ENCODE measurements at regions not wholly inside any gene's neighbourhood (a gene's known extent, or its start where the extent isn't known, plus 50 kb on each side); places are given as distances from the start of the nearest gene placed in this dataset.

DNA sequence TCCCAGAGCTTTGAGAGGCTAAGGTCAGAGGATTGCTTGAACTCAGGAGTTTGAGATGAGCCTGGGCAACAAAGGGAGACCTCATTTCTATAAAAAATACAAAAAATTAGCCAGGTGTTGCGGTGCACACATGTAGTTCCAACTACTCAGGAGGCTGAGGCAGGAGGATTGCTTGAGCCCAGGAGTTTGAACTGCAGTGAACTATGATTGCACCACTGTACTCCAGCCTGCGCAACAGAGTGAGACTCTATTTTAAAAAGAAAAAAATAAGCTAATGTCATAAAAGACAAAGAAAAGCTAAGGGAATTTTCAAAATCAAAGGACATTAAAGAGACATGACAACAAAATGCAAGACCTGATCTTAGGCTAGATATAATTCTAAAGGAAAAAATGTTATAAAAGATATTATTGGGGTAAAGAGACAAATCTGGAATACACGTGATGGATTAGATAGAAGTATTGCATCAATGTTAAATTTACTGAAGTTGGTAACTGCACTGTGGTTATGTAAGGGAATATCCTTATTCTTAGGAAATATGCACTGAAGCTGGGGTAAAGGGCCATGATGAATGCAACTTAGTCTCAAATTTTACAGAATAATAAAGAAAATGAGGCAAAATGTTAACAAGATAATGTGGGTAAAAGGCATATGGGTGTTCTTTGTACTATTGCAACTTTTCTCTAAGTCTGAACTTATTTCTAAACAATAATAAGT lies 75.2 kb downstream of the SPRY1 start:
- H3K4me3 ChIP-seq (ENCODE audit: low read depth in 1 of 2, low read length in 2 of 2) = no peak overlapping the region
- no peaks in the 10 kb centered on the region for H3K27me3 ChIP-seq (ENCODE audit: control insufficient read depth in 1 of 2, insufficient read depth in 2 of 2, low read length in 2 of 2)
- H3K9me3 ChIP-seq (ENCODE audit: control insufficient read depth in 2 of 2, insufficient read depth in 1 of 2, low read depth in 1 of 2, low read length in 1 of 2) = no peaks in the 10 kb centered on the region
- 91 to 93% methylated on average over 3 of the region's 3 CpGs for WGBS, 2 donors
- H3K36me3 ChIP-seq (ENCODE audit: control insufficient read depth in 2 of 2, insufficient read depth in 2 of 2, low read length in 1 of 2) = no peaks in the 10 kb centered on the region
- H3K27ac ChIP-seq (ENCODE audit: low read depth in 2 of 2, low read length in 1 of 2) = no peak overlapping the region
- no peaks in the 10 kb centered on the region for H3K4me1 ChIP-seq (ENCODE audit: control insufficient read depth in 2 of 2, insufficient read depth in 2 of 2, low read length in 1 of 2)

DNA sequence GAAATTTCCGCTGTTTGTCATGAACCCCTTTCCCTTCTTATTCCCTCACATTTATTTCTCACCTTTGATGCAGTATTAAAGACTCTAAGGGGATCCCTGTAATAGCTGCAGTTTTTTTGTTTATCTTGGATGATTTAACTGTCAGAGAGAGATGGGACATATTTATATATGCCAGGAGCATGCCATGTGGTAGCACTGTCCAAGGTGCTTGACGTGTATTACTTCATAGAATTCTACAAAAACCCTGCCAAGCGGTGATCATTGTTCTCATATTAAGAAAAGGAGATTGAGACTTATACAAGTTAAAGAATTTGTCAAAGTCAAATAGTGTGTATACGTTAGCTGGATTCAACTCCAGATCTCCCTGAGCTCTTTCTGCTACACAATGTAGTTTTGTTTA lies 78.2 kb downstream of the SPRY1 start:
- WGBS, 2 donors = 71 to 84% methylated on average over 4 of the region's 4 CpGs
- no peaks in the 10 kb centered on the region for H3K27me3 ChIP-seq (ENCODE audit: control insufficient read depth in 1 of 2, insufficient read depth in 2 of 2, low read length in 2 of 2)
- no peaks in the 10 kb centered on the region for H3K9me3 ChIP-seq (ENCODE audit: control insufficient read depth in 2 of 2, insufficient read depth in 1 of 2, low read depth in 1 of 2, low read length in 1 of 2)
- H3K4me3 ChIP-seq (ENCODE audit: low read depth in 1 of 2, low read length in 2 of 2) = no peak overlapping the region
- no peak overlapping the region for H3K27ac ChIP-seq (ENCODE audit: low read depth in 2 of 2, low read length in 1 of 2)
- no peaks in the 10 kb centered on the region for H3K36me3 ChIP-seq (ENCODE audit: control insufficient read depth in 2 of 2, insufficient read depth in 2 of 2, low read length in 1 of 2)
- H3K4me1 ChIP-seq (ENCODE audit: control insufficient read depth in 2 of 2, insufficient read depth in 2 of 2, low read length in 1 of 2) = peaks cover 0 to 3% of the 10 kb centered on the region in 2 donors

DNA sequence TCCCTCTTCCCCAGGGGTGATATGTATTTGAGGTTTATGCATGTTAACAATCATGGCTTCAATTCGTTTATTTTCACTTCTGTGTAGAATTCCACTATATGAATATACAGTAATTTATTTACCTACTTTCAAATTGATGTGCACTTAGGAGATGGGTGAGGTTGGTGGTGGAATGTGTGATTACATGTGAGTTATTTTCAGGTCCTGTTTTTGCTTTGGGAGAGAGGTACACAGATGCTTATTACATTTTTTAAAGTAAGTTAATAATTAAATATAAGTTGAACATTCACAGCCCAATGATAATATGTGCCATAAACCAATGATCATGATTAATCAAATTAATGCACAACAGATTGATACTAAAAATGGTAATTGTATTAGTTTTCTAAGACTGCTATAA lies 79.5 kb downstream of the SPRY1 start:
- no peaks in the 10 kb centered on the region for H3K27me3 ChIP-seq (ENCODE audit: control insufficient read depth in 1 of 2, insufficient read depth in 2 of 2, low read length in 2 of 2)
- no peaks in the 10 kb centered on the region for H3K36me3 ChIP-seq (ENCODE audit: control insufficient read depth in 2 of 2, insufficient read depth in 2 of 2, low read length in 1 of 2)
- H3K9me3 ChIP-seq (ENCODE audit: control insufficient read depth in 2 of 2, insufficient read depth in 1 of 2, low read depth in 1 of 2, low read length in 1 of 2) = no peaks in the 10 kb centered on the region
- H3K27ac ChIP-seq (ENCODE audit: low read depth in 2 of 2, low read length in 1 of 2) = no peak overlapping the region
- WGBS, 2 donors = 2 to 35% methylated on average over 1 of the region's 1 CpG
- peaks cover 0 to 3% of the 10 kb centered on the region in 2 donors for H3K4me1 ChIP-seq (ENCODE audit: control insufficient read depth in 2 of 2, insufficient read depth in 2 of 2, low read length in 1 of 2)
- no peak overlapping the region for H3K4me3 ChIP-seq (ENCODE audit: low read depth in 1 of 2, low read length in 2 of 2)

DNA sequence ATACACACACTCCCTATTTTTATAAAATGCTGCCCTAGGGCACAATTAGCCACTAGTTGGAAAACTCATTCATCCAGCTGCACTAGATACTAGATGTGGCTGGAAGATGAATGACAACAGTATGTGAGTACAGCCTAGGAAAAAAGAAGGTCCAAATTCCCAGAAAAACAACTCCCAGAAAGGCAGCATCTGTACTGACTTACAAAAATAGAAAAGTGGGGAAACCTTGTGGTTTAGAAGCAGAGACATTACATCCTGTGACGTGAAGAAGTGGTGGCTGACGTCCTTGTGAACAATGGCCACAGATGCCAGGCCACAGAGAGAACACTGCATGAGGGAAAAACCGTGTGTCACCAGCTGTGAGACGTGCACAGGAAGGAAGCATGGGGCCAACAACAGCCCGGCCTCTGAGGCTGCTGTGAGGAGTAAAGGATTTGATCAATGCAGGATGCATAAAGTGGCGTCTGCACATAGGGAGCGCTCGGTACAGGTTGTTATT lies 81.2 kb downstream of the SPRY1 start:
- 62 to 71% methylated on average over 8 of the region's 8 CpGs for WGBS, 2 donors
- peaks cover 0 to 3% of the 10 kb centered on the region in 2 donors for H3K4me1 ChIP-seq (ENCODE audit: control insufficient read depth in 2 of 2, insufficient read depth in 2 of 2, low read length in 1 of 2)
- no peaks in the 10 kb centered on the region for H3K36me3 ChIP-seq (ENCODE audit: control insufficient read depth in 2 of 2, insufficient read depth in 2 of 2, low read length in 1 of 2)
- H3K9me3 ChIP-seq (ENCODE audit: control insufficient read depth in 2 of 2, insufficient read depth in 1 of 2, low read depth in 1 of 2, low read length in 1 of 2) = no peaks in the 10 kb centered on the region
- H3K27me3 ChIP-seq (ENCODE audit: control insufficient read depth in 1 of 2, insufficient read depth in 2 of 2, low read length in 2 of 2) = no peaks in the 10 kb centered on the region
- H3K4me3 ChIP-seq (ENCODE audit: low read depth in 1 of 2, low read length in 2 of 2) = no peak overlapping the region
- no peak overlapping the region for H3K27ac ChIP-seq (ENCODE audit: low read depth in 2 of 2, low read length in 1 of 2)

DNA sequence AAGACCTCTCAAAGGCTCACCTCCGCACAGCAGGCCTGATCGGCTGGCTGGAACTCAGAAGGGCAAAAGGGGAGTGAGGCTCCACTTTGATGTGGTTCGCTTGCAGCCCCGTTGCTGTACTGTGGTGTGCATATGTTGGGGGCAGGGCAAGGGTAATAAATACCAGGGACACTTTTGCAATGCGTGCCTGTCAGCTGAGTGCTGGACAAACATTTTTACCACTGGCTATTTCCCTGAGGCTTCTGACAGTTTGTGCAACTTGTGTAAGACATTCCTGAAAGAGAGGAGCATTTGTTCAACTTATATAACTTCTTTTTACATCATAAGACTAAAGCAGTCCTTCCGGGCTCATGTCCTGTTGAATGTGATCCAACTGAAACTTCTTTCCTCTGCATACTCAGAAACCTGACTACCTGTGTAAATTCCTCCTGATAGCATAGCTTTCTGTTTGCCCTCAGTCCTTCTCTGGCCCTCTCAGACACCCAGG lies 82.3 kb downstream of the SPRY1 start:
- Histone ChIP-seq H3K27ac (ENCODE audit: low read depth in 2 of 2, low read length in 1 of 2) (no peak overlapping the region), H3K27me3 (ENCODE audit: control insufficient read depth in 1 of 2, insufficient read depth in 2 of 2, low read length in 2 of 2) (no peaks in the 10 kb centered on the region), H3K36me3 (ENCODE audit: control insufficient read depth in 2 of 2, insufficient read depth in 2 of 2, low read length in 1 of 2) (no peaks in the 10 kb centered on the region), H3K4me3 (ENCODE audit: low read depth in 1 of 2, low read length in 2 of 2) (no peak overlapping the region), H3K4me1 (ENCODE audit: control insufficient read depth in 2 of 2, insufficient read depth in 2 of 2, low read length in 1 of 2) (peaks cover 0 to 3% of the 10 kb centered on the region in 2 donors), H3K9me3 (ENCODE audit: control insufficient read depth in 2 of 2, insufficient read depth in 1 of 2, low read depth in 1 of 2, low read length in 1 of 2) (no peaks in the 10 kb centered on the region)
- 53 to 62% methylated on average over 6 of the region's 6 CpGs for WGBS, 2 donors

DNA sequence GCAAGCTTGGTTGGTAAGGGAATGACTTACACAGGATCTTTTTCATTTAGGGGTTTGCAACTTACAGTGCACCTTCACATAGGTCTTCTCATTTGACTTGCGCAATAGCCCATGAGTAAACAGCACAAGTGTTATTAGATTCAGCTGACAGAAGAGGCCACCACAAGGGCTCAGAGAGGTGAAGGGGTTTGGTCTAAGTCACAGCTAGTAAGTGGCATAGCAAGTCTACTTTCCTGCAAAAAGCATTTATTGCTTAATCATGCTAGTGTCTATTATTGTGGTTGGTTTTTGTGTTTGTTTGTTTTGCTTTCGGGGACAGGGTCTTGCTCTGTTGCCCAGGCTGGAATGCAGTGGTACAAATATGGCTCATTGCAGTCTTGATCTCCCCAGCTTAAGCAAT lies 83.3 kb downstream of the SPRY1 start:
- Histone ChIP-seq H3K27me3 (ENCODE audit: control insufficient read depth in 1 of 2, insufficient read depth in 2 of 2, low read length in 2 of 2) (no peaks in the 10 kb centered on the region), H3K4me1 (ENCODE audit: control insufficient read depth in 2 of 2, insufficient read depth in 2 of 2, low read length in 1 of 2) (peaks cover 0 to 3% of the 10 kb centered on the region in 2 donors), H3K9me3 (ENCODE audit: control insufficient read depth in 2 of 2, insufficient read depth in 1 of 2, low read depth in 1 of 2, low read length in 1 of 2) (no peaks in the 10 kb centered on the region), H3K36me3 (ENCODE audit: control insufficient read depth in 2 of 2, insufficient read depth in 2 of 2, low read length in 1 of 2) (no peaks in the 10 kb centered on the region), H3K4me3 (ENCODE audit: low read depth in 1 of 2, low read length in 2 of 2) (no peak overlapping the region), H3K27ac (ENCODE audit: low read depth in 2 of 2, low read length in 1 of 2) (no peak overlapping the region)
- 51 to 98% methylated on average over 2 of the region's 2 CpGs for WGBS, 2 donors

DNA sequence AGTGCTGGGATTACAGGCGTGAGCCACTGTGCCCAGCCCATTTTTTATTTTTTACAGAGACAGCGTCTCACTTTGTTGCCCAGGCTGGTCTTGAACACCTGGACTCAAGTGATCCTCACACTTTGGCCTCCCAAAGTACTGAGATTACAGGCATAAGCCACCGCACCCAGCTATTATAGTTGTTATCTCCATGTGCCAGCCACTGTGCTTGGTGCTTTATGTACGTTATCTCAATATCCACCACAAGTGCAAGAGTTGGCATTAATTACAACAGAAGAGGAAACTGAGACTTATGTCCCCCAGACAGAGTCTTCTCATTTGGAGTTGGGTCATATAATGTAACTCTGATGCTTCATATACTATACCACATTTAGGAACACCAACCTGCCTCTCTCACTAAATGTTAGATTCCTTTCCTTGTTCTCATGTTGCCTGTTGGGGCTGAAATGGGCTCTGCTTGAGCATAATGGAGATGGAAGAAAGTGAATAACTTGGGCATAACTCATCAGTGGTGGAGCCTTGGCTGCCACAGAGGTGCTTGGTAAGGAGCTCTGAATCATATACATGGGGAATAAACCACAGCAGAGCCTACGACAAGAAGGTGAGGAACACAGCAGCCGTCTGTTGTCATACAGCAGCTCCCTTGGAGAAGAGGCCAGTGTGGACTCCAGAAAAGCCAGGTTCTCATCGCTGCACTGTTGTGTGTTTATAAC lies 84.3 kb downstream of the SPRY1 start:
- no peaks in the 10 kb centered on the region for H3K36me3 ChIP-seq (ENCODE audit: control insufficient read depth in 2 of 2, insufficient read depth in 2 of 2, low read length in 1 of 2)
- H3K27ac ChIP-seq (ENCODE audit: low read depth in 2 of 2, low read length in 1 of 2) = no peak overlapping the region
- H3K9me3 ChIP-seq (ENCODE audit: control insufficient read depth in 2 of 2, insufficient read depth in 1 of 2, low read depth in 1 of 2, low read length in 1 of 2) = no peaks in the 10 kb centered on the region
- H3K27me3 ChIP-seq (ENCODE audit: control insufficient read depth in 1 of 2, insufficient read depth in 2 of 2, low read length in 2 of 2) = no peaks in the 10 kb centered on the region
- H3K4me1 ChIP-seq (ENCODE audit: control insufficient read depth in 2 of 2, insufficient read depth in 2 of 2, low read length in 1 of 2) = peaks cover 0 to 3% of the 10 kb centered on the region in 2 donors
- 76 to 94% methylated on average over 7 of the region's 7 CpGs for WGBS, 2 donors
- no peak overlapping the region for H3K4me3 ChIP-seq (ENCODE audit: low read depth in 1 of 2, low read length in 2 of 2)

DNA sequence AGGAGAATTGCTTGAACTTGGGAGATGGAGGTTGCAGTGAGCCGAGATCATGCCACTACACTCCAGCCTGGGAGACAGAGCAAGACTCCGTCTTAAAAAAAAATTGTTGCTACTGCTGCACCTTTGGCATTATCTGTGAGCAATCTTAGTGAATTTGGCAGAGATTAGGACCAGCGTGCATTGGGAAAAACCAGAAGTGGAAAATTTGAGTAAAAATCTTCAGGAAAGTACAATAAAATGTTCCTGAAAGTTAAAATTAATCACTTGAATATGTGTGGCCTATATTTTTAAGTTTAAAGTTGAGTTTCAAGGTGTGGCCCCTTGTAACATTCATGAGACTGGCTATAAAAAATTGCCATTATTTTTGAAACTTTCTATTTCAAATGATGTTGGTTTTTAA lies 85.1 kb downstream of the SPRY1 start:
- Histone ChIP-seq H3K9me3 (ENCODE audit: control insufficient read depth in 2 of 2, insufficient read depth in 1 of 2, low read depth in 1 of 2, low read length in 1 of 2) (no peaks in the 10 kb centered on the region), H3K27ac (ENCODE audit: low read depth in 2 of 2, low read length in 1 of 2) (no peak overlapping the region), H3K4me3 (ENCODE audit: low read depth in 1 of 2, low read length in 2 of 2) (no peak overlapping the region), H3K27me3 (ENCODE audit: control insufficient read depth in 1 of 2, insufficient read depth in 2 of 2, low read length in 2 of 2) (no peaks in the 10 kb centered on the region), H3K4me1 (ENCODE audit: control insufficient read depth in 2 of 2, insufficient read depth in 2 of 2, low read length in 1 of 2) (peaks cover 0 to 3% of the 10 kb centered on the region in 2 donors), H3K36me3 (ENCODE audit: control insufficient read depth in 2 of 2, insufficient read depth in 2 of 2, low read length in 1 of 2) (no peaks in the 10 kb centered on the region)
- WGBS, 2 donors = 90 to 92% methylated on average over 3 of the region's 3 CpGs

DNA sequence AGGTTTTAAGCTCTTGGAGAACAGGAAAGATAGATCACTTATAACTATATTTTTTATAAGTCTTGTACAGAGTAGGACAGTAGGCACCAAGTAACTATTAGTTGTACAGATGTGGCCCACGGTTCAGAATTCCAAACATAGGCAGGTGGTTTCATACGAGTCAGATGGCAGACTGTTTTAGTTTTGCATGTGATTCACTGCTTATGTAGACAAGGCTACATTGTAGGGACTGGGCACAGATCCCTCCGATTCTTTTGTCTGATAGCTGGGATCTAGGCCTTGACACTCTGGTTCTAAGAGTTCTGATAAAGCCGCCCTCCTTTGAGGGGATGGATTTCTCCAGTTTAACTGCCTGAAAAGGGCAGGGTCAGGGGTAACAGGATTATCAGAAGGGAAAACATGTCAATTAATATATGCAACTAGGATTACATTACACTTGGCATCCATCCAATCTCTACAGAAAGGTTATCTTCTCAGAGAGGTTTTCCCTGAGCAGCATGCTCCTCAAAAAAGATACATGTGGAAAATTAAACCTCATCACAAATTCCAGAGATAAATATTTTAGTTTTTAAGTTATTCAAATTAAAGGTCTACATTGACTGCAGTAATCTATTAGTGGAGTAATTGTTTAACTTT lies 87.8 kb downstream of the SPRY1 start:
- no peak overlapping the region for H3K4me3 ChIP-seq (ENCODE audit: low read depth in 1 of 2, low read length in 2 of 2)
- WGBS, 2 donors = 61 to 84% methylated on average over 4 of the region's 4 CpGs
- no peaks in the 10 kb centered on the region for H3K27me3 ChIP-seq (ENCODE audit: control insufficient read depth in 1 of 2, insufficient read depth in 2 of 2, low read length in 2 of 2)
- no peaks in the 10 kb centered on the region for H3K4me1 ChIP-seq (ENCODE audit: control insufficient read depth in 2 of 2, insufficient read depth in 2 of 2, low read length in 1 of 2)
- no peak overlapping the region for H3K27ac ChIP-seq (ENCODE audit: low read depth in 2 of 2, low read length in 1 of 2)
- H3K9me3 ChIP-seq (ENCODE audit: control insufficient read depth in 2 of 2, insufficient read depth in 1 of 2, low read depth in 1 of 2, low read length in 1 of 2) = no peaks in the 10 kb centered on the region
- no peaks in the 10 kb centered on the region for H3K36me3 ChIP-seq (ENCODE audit: control insufficient read depth in 2 of 2, insufficient read depth in 2 of 2, low read length in 1 of 2)
